Lower leg skin (tissue), 3 donors: ENCODE measurements at regions not wholly inside any gene's neighbourhood (a gene's known extent, or its start where the extent isn't known, plus 50 kb on each side); places are given as distances from the start of the nearest gene placed in this dataset.

Experiments used
- CTCF ChIP-seq, 3 donors: fragments of 450-650 bp; IDR thresholded peaks; one replicate each; pipeline ENCODE4 v1.5.1; 2016; ENCODE audit warnings: antibody characterized with exemption in 3 of 3, mild to moderate bottlenecking in 3 of 3, moderate library complexity in 2 of 3
- POLR2A ChIP-seq, 2 donors: fragments of 450-650 bp; IDR thresholded peaks; one replicate each; pipeline ENCODE4 v1.6.1; 2016 to 2017; ENCODE audit warnings: antibody characterized with exemption in 2 of 2, mild to moderate bottlenecking in 1 of 2, moderate library complexity in 1 of 2

- no peak for TF ChIP-seq CTCF (IDR thresholded peaks at IDR 0.05)
- no peak for TF ChIP-seq POLR2A (IDR thresholded peaks at IDR 0.05)
These were observed 256.4 kb upstream of the ZNF385D start for GRCh38 chr3:22007368-22007767.
